ENCODE measurements at regions not wholly inside any gene's neighbourhood (a gene's known extent, or its start where the extent isn't known, plus 50 kb on each side); places are given as distances from the start of the nearest gene placed in this dataset.

GRCh38 chr1:221141606-221142285 lies 262.5 kb downstream of the HLX start:
- no peak overlapping the region for H3K27ac ChIP-seq
- TF ChIP-seq, protein P1, sequence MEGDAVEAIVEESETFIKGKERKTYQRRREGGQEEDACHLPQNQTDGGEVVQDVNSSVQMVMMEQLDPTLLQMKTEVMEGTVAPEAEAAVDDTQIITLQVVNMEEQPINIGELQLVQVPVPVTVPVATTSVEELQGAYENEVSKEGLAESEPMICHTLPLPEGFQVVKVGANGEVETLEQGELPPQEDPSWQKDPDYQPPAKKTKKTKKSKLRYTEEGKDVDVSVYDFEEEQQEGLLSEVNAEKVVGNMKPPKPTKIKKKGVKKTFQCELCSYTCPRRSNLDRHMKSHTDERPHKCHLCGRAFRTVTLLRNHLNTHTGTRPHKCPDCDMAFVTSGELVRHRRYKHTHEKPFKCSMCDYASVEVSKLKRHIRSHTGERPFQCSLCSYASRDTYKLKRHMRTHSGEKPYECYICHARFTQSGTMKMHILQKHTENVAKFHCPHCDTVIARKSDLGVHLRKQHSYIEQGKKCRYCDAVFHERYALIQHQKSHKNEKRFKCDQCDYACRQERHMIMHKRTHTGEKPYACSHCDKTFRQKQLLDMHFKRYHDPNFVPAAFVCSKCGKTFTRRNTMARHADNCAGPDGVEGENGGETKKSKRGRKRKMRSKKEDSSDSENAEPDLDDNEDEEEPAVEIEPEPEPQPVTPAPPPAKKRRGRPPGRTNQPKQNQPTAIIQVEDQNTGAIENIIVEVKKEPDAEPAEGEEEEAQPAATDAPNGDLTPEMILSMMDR (IDR thresholded peaks at IDR 0.05): no peak
- TF ChIP-seq ZFX (IDR thresholded peaks at IDR 0.05; ENCODE audit: borderline replicate concordance): no peak

DNA sequence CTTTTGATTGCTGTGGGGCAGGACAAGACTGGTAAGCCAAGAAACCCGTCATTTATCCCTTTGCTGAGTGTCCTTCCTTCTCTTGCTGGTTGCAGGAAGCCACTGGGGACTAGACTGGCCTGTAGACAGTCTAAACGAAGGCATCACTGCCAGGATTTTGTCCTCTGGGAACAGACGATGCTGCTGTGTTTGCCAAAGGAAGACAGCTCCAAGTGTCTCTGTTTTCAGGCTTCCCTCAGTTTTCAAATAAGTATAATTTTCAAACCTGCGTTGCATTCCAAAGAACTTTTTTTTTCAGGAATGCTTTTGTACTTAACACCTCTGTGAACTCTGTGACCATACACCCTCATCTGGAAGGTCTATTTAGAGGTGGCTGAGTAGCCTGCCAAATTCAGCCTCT lies 269.4 kb downstream of the HLX start:
- TF ChIP-seq, protein P1 (IDR thresholded peaks at IDR 0.05): no peak
- TF ChIP-seq ZFX (IDR thresholded peaks at IDR 0.05; ENCODE audit: borderline replicate concordance): no peak
- H3K27ac ChIP-seq: no peak overlapping the region

GRCh38 chr1:221149111-221149510 lies 269.9 kb downstream of the HLX start:
- TF ChIP-seq, protein P1 (IDR thresholded peaks at IDR 0.05): no peak
- no peak for TF ChIP-seq ZFX (IDR thresholded peaks at IDR 0.05; ENCODE audit: borderline replicate concordance)
- H3K27ac ChIP-seq: no peak overlapping the region

GRCh38 chr1:221149555-221150075 lies 270.4 kb downstream of the HLX start:
- H3K27ac ChIP-seq: no peak overlapping the region
- TF ChIP-seq, protein P1 (IDR thresholded peaks at IDR 0.05): no peak
- no peak for TF ChIP-seq ZFX (IDR thresholded peaks at IDR 0.05; ENCODE audit: borderline replicate concordance)

DNA sequence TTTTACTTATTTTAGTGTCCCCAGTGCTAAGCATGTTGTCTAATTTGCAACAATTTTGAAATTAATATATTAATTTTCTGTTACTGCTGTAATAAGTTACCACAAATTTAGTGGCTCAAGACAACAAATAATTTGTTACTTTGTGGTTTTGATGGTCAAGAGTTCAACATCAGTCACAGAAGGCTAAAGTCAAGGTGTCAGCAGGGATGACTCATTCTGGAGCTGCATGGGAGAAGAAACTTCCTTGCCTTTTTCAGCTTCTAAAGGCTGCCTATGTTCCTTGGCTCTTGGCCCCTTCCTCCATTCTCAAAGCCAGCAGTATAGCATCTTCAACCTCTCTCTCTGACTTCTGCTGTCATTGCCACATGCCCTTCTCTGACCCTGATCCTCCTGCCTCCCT lies 271.8 kb downstream of the HLX start:
- no peak overlapping the region for H3K27ac ChIP-seq
- TF ChIP-seq ZFX (IDR thresholded peaks at IDR 0.05; ENCODE audit: borderline replicate concordance): no peak
- TF ChIP-seq, protein P1 (IDR thresholded peaks at IDR 0.05): no peak

DNA sequence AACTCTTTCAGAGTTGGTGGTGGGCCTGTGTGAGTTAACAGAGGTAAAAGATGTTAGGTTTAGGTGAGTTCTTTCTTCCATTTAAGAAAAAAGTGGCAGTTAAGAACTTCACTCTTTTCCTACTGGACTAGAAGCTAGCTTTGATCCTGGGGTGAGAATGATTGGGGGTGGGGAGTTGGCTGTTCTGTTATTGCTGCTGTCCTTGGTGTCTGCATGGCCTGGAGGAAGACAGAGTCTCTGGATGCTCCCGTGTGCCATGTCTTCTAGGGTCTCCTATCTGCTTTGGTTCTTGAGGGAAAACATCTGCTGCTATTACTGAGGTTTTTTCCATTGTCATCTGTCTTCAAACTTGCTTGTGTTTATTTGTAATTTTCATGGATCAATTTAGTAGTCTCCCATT lies 275.7 kb downstream of the HLX start:
- TF ChIP-seq, protein P1 (IDR thresholded peaks at IDR 0.05): no peak
- TF ChIP-seq ZFX (IDR thresholded peaks at IDR 0.05; ENCODE audit: borderline replicate concordance): no peak
- no peak overlapping the region for H3K27ac ChIP-seq

GRCh38 chr1:221157026-221157761 lies 278.0 kb downstream of the HLX start:
- no peak overlapping the region for H3K27ac ChIP-seq
- no peak for TF ChIP-seq ZFX (IDR thresholded peaks at IDR 0.05; ENCODE audit: borderline replicate concordance)
- TF ChIP-seq, protein P1 (IDR thresholded peaks at IDR 0.05): no peak
